AG09319 (cell line): ENCODE measurements at regions not wholly inside any gene's neighbourhood (a gene's known extent, or its start where the extent isn't known, plus 50 kb on each side); places are given as distances from the start of the nearest gene placed in this dataset.

Experiments
- DNase-seq: peaks from one replicate; pipeline ENCODE4 v3.0.0-alpha.2; 2010; ENCODE audit warnings: low read depth; ENCODE audit errors: extremely low read depth
- TF ChIP-seq, protein P1 (sequence below): IDR thresholded peaks from 2 replicates; pipeline ENCODE4 v1.5.1; 2011; ENCODE audit warnings: low read depth, mild to moderate bottlenecking, inconsistent platforms, low read length, moderate library complexity

DNA sequence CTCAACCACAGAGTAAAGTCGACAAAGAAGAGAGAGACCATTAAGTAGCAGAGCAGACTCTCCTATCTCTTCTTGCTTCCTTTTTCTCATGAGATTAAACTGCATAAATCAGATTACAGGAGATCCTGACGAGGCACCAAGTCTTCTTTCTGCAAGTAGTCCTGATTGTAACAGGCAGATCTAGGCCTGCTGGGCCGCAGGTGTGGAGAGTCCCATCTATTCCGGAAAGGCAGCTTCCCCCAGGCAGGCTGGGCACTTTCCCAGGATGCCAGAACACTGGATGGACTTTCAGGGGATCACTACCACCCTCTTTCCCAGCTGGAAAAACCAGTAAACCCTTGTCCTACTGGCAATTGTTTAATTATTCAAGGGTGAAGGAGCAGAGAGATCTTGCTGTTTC, 173.0 kb upstream of the CADM1 start:
- no peak for DNase-seq
- TF ChIP-seq, protein P1, sequence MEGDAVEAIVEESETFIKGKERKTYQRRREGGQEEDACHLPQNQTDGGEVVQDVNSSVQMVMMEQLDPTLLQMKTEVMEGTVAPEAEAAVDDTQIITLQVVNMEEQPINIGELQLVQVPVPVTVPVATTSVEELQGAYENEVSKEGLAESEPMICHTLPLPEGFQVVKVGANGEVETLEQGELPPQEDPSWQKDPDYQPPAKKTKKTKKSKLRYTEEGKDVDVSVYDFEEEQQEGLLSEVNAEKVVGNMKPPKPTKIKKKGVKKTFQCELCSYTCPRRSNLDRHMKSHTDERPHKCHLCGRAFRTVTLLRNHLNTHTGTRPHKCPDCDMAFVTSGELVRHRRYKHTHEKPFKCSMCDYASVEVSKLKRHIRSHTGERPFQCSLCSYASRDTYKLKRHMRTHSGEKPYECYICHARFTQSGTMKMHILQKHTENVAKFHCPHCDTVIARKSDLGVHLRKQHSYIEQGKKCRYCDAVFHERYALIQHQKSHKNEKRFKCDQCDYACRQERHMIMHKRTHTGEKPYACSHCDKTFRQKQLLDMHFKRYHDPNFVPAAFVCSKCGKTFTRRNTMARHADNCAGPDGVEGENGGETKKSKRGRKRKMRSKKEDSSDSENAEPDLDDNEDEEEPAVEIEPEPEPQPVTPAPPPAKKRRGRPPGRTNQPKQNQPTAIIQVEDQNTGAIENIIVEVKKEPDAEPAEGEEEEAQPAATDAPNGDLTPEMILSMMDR = no peak

DNA sequence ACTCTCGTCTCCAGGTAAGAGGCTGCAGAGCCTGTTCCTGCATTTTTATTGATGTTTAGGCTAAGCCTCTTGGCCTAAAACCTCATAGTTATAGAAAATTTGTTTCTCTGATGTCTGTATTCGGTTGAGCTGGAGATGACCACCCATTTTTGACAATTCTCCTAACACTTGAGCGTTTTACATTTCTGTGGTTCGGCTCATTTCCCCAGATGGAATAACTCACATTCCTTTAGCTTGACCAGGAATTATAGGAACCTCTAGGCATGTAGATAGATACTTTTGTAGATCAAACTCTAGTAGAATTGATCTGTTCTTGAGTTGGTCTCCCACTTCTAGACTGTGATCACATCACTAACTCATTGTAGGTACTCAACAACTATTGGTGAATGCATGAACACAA, 172.6 kb upstream of the CADM1 start:
- DNase-seq = no peak
- TF ChIP-seq, protein P1 = no peak

DNA sequence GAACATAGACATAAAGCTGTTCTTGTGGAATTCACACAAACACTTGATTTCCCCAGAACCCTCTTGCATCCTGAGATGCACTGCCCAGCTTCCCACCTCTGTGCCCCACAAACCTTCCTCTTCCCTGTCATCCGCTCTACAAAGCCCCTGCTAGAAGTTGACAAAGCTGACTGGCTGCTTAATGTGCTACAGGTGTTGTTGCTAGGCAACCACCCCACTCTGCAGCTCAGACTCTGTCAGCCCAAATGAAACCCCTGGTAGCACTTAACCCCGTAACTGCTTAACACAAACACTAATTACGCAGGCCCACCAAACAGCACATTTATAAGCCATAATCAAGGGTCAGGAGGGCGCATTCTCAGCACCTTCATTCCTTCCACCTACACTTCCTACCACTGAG, 172.0 kb upstream of the CADM1 start:
- TF ChIP-seq, protein P1 = no peak
- no peak for DNase-seq

DNA sequence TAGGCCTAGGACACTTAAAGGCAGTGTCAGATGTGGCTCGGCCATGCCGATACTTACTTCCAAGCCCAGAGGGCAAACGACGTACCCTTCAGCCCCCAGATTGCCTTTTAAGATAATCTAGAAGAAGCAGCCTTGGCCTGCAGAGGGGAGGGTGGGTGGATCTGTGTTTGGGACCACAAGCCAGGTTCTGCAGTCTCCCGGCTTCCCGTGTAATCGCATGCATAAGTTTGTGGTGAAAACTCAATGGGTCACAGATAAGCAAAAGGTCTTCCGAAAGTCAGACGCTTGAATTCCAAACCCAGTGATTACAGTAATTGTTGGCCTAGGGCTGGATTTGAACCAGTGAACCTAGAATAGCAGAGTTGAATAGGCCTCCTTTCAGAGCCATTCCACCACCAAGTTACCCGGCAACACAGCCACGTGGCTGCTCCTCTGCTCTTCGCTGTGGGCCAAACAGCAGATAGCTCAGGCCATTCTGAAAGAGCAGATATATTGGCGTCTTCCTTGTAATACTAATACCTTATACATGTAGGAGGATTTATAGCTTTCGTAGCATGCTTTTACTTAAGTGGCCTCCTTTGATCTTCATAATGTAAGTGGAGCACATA, 170.8 kb upstream of the CADM1 start:
- TF ChIP-seq, protein P1 = no peak
- DNase-seq = no peak

DNA sequence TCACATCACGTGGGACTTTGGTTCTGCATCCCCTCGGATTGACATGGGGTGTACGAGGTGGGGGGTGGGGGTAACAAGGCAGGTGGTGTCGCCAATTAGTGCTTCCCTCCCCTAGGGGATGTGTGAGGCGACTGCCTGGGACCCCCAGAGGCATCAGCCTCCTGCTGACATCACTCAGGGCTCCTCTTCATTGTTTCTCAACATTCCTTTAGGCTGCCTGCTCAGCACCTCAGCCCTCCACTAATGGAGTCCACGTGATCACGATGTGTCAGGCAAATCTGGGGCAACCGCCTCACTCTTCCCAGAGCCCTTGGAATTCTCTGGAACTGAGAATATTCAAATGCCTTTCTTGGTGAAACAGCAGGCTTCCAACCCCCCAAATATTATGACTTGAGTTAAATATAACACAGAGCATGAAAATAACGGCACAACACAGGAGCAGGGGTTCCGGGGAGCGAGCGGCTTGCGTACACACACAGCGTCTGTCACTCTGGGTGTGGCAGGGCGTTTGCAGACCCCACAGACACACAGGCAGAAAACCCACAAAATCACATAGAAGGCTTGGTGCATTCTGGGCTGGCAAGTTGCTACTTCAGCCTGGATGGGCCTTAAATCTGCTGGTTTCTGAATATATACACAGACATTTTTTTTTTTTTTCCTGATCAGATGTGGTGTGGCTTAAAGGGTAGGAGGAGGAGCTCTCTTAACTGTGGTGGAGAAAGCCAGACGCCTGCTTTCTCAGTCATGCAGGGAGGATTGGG, 170.1 kb upstream of the CADM1 start:
- TF ChIP-seq, protein P1 = no peak
- DNase-seq = no peak

DNA sequence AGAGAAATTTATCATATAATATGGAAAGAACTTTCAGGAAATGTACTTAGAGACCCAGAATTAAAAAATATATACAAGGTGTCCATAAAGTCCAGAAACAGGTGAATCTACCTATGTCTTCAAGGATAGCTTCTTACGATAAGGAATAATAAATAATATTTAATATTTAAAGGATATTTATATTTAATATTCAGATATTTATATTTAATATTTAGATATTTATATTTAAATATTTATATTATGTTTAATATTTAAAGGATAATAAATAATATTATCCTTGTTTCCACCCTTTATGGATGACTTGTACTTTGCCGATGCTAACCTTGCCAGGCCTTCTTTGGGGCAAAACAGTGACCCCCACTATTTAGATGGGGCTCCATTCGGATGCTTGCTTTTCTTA, 169.5 kb upstream of the CADM1 start:
- TF ChIP-seq, protein P1 = no peak
- no peak for DNase-seq

DNA sequence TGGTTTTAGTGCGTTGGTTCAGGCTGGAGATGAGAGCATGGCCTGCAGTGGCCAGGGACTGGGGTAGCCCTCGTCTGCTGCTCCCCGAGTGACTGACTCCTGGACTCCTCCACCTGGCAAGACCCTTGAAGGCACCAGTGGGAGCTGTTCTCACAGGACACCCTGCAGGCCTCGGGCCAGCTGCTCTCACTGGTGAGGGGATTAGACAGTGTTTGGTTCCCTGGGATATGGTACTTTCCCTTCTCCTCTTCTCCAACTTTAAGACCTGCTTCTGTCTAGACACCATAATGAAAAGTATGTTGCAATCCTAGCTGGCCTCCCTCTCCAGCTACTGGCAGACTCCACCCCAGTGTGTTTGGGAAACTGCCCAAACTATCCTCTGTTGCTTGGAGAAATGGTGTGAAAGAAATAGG, 168.8 kb upstream of the CADM1 start:
- TF ChIP-seq, protein P1 = no peak
- peak; percentile 5 for DNase-seq
